ENCODE measurements at regions not wholly inside any gene's neighbourhood (a gene's known extent, or its start where the extent isn't known, plus 50 kb on each side); places are given as distances from the start of the nearest gene placed in this dataset.

- no peak for TF ChIP-seq CTCF (conservative IDR thresholded peaks at IDR 0.05; ENCODE audit: low read length)
- no peak for TF ChIP-seq EZH2phosphoT487 (IDR thresholded peaks at IDR 0.05; ENCODE audit: borderline replicate concordance)
These were observed 1043.1 kb downstream of the TLE1 start for GRCh38 chr9:80646211-80646610.

All from Loucy (cell line).